Trophoblast cell (in vitro differentiated cells and primary cell): ENCODE measurements at regions not wholly inside any gene's neighbourhood (a gene's known extent, or its start where the extent isn't known, plus 50 kb on each side); places are given as distances from the start of the nearest gene placed in this dataset.

Source experiments
- DNase-seq, 2 donors: peaks; one replicate each; pipeline ENCODE4 v3.0.0-alpha.2; 2016
- H2AFZ ChIP-seq: 2 replicates; pipeline ENCODE4 v1.6.1; 2013; ENCODE audit warnings: low read length, moderate library complexity, mild to moderate bottlenecking; ENCODE audit not compliant: insufficient read depth, poor library complexity
- H2AK5ac ChIP-seq: 2 replicates; pipeline ENCODE4 v1.6.1; 2013; ENCODE audit warnings: mild to moderate bottlenecking, low read length
- H2BK120ac ChIP-seq: 2 replicates; pipeline ENCODE4 v1.6.1; 2013; ENCODE audit warnings: low read length, mild to moderate bottlenecking, moderate library complexity; ENCODE audit not compliant: insufficient read depth, poor library complexity
- H2BK12ac ChIP-seq: 2 replicates; pipeline ENCODE4 v1.6.1; 2013; ENCODE audit warnings: mild to moderate bottlenecking, low read length, moderate library complexity
- H2BK5ac ChIP-seq: 2 replicates; pipeline ENCODE4 v1.6.1; 2013; ENCODE audit warnings: low read length, low read depth, moderate library complexity, mild to moderate bottlenecking; ENCODE audit not compliant: poor library complexity
- H3K14ac ChIP-seq: 2 replicates; pipeline ENCODE4 v1.6.1; 2013; ENCODE audit warnings: mild to moderate bottlenecking, low read length
- H3K18ac ChIP-seq: 2 replicates; pipeline ENCODE4 v1.6.1; 2013; ENCODE audit warnings: mild to moderate bottlenecking, low read length
- H3K23ac ChIP-seq: 2 replicates; pipeline ENCODE4 v1.6.1; 2013; ENCODE audit warnings: low read length
- H3K27ac ChIP-seq: 2 replicates; pipeline ENCODE4 v1.5.1; 2013; ENCODE audit warnings: low read depth, mild to moderate bottlenecking, inconsistent platforms, low read length, moderate library complexity
- H3K27me3 ChIP-seq: 2 replicates; pipeline ENCODE4 v1.6.1; 2013; ENCODE audit warnings: inconsistent platforms, mild to moderate bottlenecking, low read length, moderate library complexity; ENCODE audit not compliant: insufficient read depth
- H3K36me3 ChIP-seq, 2 experiments: 1 replicate in 1 of 2; 2 replicates in 1 of 2; pipeline ENCODE4 v1.6.1; 2013; ENCODE audit warnings: low read length in 2 of 2, mild to moderate bottlenecking in 2 of 2, moderate library complexity in 1 of 2; ENCODE audit not compliant: insufficient read depth in 2 of 2, control insufficient read depth in 1 of 2
- H3K4ac ChIP-seq: 2 replicates; pipeline ENCODE4 v1.6.1; 2013; ENCODE audit warnings: low read depth, mild to moderate bottlenecking, low read length, moderate library complexity
- H3K4me1 ChIP-seq, 2 experiments: 1 replicate in 1 of 2; 2 replicates in 1 of 2; pipeline ENCODE4 v1.6.1; 2013; ENCODE audit warnings: low read length in 2 of 2, mild to moderate bottlenecking in 2 of 2, moderate library complexity in 1 of 2; ENCODE audit not compliant: insufficient read depth in 2 of 2, control insufficient read depth in 1 of 2
- H3K4me2 ChIP-seq: 2 replicates; pipeline ENCODE4 v1.6.1; 2013; ENCODE audit warnings: inconsistent platforms, mild to moderate bottlenecking, low read length, moderate library complexity
- H3K4me3 ChIP-seq: 2 replicates; pipeline ENCODE4 v1.5.1; 2013; ENCODE audit warnings: mild to moderate bottlenecking, low read depth, low read length, inconsistent platforms
- H3K79me1 ChIP-seq: one replicate; pipeline ENCODE4 v1.6.1; 2013; ENCODE audit warnings: low read length
- H3K79me2 ChIP-seq: 2 replicates; pipeline ENCODE4 v1.6.1; 2013; ENCODE audit warnings: low read length, mild to moderate bottlenecking; ENCODE audit not compliant: control insufficient read depth, insufficient read depth, poor library complexity
- H3K9ac ChIP-seq: 2 replicates; pipeline ENCODE4 v1.6.1; 2013; ENCODE audit warnings: mild to moderate bottlenecking, low read length
- H3K9me3 ChIP-seq: 2 replicates; pipeline ENCODE4 v1.6.1; 2013; ENCODE audit warnings: low read depth, mild to moderate bottlenecking, control low read depth, inconsistent platforms, low read length; ENCODE audit not compliant: insufficient read depth
- H4K12ac ChIP-seq: 2 replicates; pipeline ENCODE4 v1.6.1; 2013; ENCODE audit warnings: low read depth, mild to moderate bottlenecking, low read length, moderate library complexity
- H4K8ac ChIP-seq: 2 replicates; pipeline ENCODE4 v1.6.1; 2013; ENCODE audit warnings: low read depth, mild to moderate bottlenecking, low read length, moderate library complexity
- H4K91ac ChIP-seq: one replicate; pipeline ENCODE4 v1.6.1; 2013; ENCODE audit warnings: low read depth, mild to moderate bottlenecking, low read length, moderate library complexity
- WGBS: extraction: QIAGEN DNeasy Blood & Tissue Kit; methylation state at CpG from one replicate; pipeline ENCODE4 v1.1.7; 2013; ENCODE audit warnings: missing lambda C conversion rate; ENCODE audit not compliant: insufficient read length, insufficient coverage; ENCODE audit errors: extremely low coverage; 5-methylcytosine and 5-hydroxymethylcytosine counted together

DNA sequence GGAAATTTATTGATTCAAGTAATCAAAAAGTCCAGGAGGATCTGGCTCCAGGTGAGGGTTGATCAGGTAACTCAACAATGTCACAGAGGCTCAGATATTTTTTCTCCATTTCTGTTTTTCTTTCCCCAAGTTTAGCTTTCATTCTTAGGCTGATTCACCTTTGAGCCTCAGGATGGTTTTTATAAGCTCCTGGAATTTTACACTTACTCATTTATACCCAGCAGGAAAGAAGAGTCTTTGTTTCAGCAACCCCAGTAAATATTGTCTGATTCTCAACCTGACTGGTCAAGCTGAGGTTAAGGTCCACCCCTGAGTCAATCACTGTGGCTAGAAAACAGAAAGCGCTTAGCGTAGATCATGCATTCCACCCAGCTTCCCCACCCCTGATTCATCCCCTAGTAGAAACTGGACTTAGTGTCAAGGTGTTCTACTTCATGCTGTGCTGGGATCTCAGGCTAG lies 500.6 kb downstream of the KIF4B start:
- H3K4me1 ChIP-seq: no peaks in the 10 kb centered on the region
- H3K4ac ChIP-seq: no peak overlapping the region
- H3K79me2 ChIP-seq: no peaks in the 10 kb centered on the region
- no peak overlapping the region for H3K27ac ChIP-seq
- no peak overlapping the region for H3K14ac ChIP-seq
- no peaks in the 10 kb centered on the region for H3K79me1 ChIP-seq
- no peak overlapping the region for H2AK5ac ChIP-seq
- DNase-seq: no peak
- no peaks in the 10 kb centered on the region for H3K36me3 ChIP-seq
- H2AFZ ChIP-seq: no peak overlapping the region
- WGBS: no CpG with 5 or more reads among the region's 2 CpGs
- no peak overlapping the region for H3K4me2 ChIP-seq
- H3K9me3 ChIP-seq: no peaks in the 10 kb centered on the region
- H3K18ac ChIP-seq: no peak overlapping the region
- H4K91ac ChIP-seq: no peak overlapping the region
- no peak overlapping the region for H2BK120ac ChIP-seq
- H2BK5ac ChIP-seq: no peak overlapping the region
- H2BK12ac ChIP-seq: no peak overlapping the region
- no peaks in the 10 kb centered on the region for H3K27me3 ChIP-seq
- H3K4me3 ChIP-seq: no peak overlapping the region
- no peak overlapping the region for H3K23ac ChIP-seq
- H4K12ac ChIP-seq: no peak overlapping the region
- no peak overlapping the region for H4K8ac ChIP-seq
- H3K9ac ChIP-seq: no peak overlapping the region

DNA sequence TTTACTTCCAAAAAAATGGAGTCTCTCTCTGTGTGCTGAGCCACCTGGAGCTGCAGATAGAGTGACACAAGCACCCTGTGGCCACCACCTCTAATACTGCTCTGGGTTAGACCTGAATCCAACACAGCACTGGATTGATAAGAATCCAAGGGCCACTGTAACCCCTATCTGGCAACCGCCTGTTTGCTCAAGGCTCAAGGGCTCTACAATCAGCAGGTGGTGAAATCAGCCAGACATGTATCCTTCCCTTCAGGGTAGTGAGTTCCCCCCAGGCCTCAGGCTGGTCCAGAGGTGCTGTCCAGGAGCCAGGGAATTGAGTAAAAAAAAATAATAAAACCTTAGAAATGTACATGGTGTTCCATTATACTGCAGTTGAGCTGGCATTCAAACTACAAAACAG lies 509.0 kb downstream of the KIF4B start:
- no peaks in the 10 kb centered on the region for H3K79me1 ChIP-seq
- no peak overlapping the region for H4K91ac ChIP-seq
- H3K4me3 ChIP-seq: no peak overlapping the region
- H2BK120ac ChIP-seq: no peak overlapping the region
- no peak overlapping the region for H2AFZ ChIP-seq
- no peak for DNase-seq
- no peaks in the 10 kb centered on the region for H3K79me2 ChIP-seq
- no peak overlapping the region for H2BK12ac ChIP-seq
- no peak overlapping the region for H2BK5ac ChIP-seq
- H3K4me1 ChIP-seq: no peaks in the 10 kb centered on the region
- no peak overlapping the region for H3K27ac ChIP-seq
- no peak overlapping the region for H3K4ac ChIP-seq
- H3K9ac ChIP-seq: no peak overlapping the region
- H3K36me3 ChIP-seq: no peaks in the 10 kb centered on the region
- H3K23ac ChIP-seq: no peak overlapping the region
- H4K8ac ChIP-seq: no peak overlapping the region
- no peaks in the 10 kb centered on the region for H3K9me3 ChIP-seq
- H4K12ac ChIP-seq: no peak overlapping the region
- no peak overlapping the region for H2AK5ac ChIP-seq
- WGBS: no CpG with 5 or more reads among the region's 1 CpG
- H3K14ac ChIP-seq: no peak overlapping the region
- no peaks in the 10 kb centered on the region for H3K27me3 ChIP-seq
- H3K4me2 ChIP-seq: no peak overlapping the region
- H3K18ac ChIP-seq: no peak overlapping the region

DNA sequence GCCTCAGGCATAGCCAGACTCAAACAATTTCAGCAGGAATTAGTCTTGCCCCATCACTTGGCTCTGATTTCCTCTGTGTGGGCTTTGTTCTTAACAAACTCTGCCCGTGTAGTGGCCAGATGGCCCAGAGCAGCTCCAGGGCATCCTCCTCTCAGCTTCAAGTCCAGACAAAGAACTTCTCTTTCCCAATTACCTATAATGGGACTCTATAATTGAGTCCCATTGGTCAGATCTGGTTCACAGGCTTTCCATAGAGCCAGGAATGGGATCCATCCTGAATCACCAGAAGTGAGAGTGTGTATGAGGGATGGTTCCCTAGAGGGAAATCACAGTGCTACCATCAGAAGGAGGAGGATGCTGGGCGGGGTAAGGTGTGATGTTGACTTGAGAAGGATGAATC lies 515.8 kb downstream of the KIF4B start:
- H3K4me3 ChIP-seq: no peak overlapping the region
- no peak overlapping the region for H4K12ac ChIP-seq
- H2AFZ ChIP-seq: no peak overlapping the region
- no peak overlapping the region for H4K8ac ChIP-seq
- H2BK12ac ChIP-seq: no peak overlapping the region
- H3K4me2 ChIP-seq: no peak overlapping the region
- H3K4ac ChIP-seq: no peak overlapping the region
- H3K27me3 ChIP-seq: no peaks in the 10 kb centered on the region
- no peaks in the 10 kb centered on the region for H3K4me1 ChIP-seq
- H4K91ac ChIP-seq: no peak overlapping the region
- no peak overlapping the region for H2AK5ac ChIP-seq
- H3K36me3 ChIP-seq: no peaks in the 10 kb centered on the region
- H3K9ac ChIP-seq: no peak overlapping the region
- peak; percentile 68 to 74 for DNase-seq
- H3K27ac ChIP-seq: no peak overlapping the region
- H3K9me3 ChIP-seq: no peaks in the 10 kb centered on the region
- H3K79me1 ChIP-seq: no peaks in the 10 kb centered on the region
- no peak overlapping the region for H3K14ac ChIP-seq
- WGBS: no CpG with 5 or more reads among the region's 2 CpGs
- H2BK120ac ChIP-seq: no peak overlapping the region
- H3K23ac ChIP-seq: no peak overlapping the region
- no peak overlapping the region for H3K18ac ChIP-seq
- no peak overlapping the region for H2BK5ac ChIP-seq
- H3K79me2 ChIP-seq: no peaks in the 10 kb centered on the region

DNA sequence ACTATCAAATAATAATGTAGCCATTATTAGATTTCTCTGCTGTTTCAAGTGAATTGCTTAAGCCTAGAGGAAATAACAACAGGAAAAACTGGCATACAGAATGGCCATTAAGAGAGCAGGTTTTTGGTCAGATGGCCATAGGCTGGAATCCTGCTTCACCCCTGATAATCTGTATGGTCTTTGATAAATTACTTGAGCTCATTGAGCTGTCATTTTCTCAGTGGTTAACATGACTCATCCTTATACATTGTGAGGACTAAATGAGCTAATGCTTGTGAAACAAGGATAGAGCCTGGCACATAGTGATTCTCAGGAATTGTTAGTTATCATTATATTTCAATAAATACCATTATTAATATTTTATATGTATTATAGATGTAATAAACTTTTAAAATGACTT lies 516.5 kb downstream of the KIF4B start:
- Histone ChIP-seq H2AFZ (no peak overlapping the region), H3K14ac (no peak overlapping the region), H3K79me2 (no peaks in the 10 kb centered on the region), H3K4me3 (no peak overlapping the region), H3K23ac (no peak overlapping the region), H3K18ac (no peak overlapping the region), H2BK120ac (no peak overlapping the region), H4K12ac (no peak overlapping the region), H3K4me1 (no peaks in the 10 kb centered on the region), H2BK12ac (no peak overlapping the region), H3K79me1 (no peaks in the 10 kb centered on the region), H3K4ac (no peak overlapping the region), H3K4me2 (no peak overlapping the region), H3K9me3 (no peaks in the 10 kb centered on the region), H3K27me3 (no peaks in the 10 kb centered on the region), H4K91ac (no peak overlapping the region), H3K36me3 (no peaks in the 10 kb centered on the region), H2AK5ac (no peak overlapping the region), H4K8ac (no peak overlapping the region), H2BK5ac (no peak overlapping the region), H3K27ac (no peak overlapping the region), H3K9ac (no peak overlapping the region)
- no peak for DNase-seq
